OCI-LY7 (cell line): ENCODE measurements at regions not wholly inside any gene's neighbourhood (a gene's known extent, or its start where the extent isn't known, plus 50 kb on each side); places are given as distances from the start of the nearest gene placed in this dataset.
"Not testable (repeated sequence)": the region's sequence is repeated elsewhere in the genome, so short reads cannot be mapped to it uniquely, and the experiment has no call there.

Experiments
- EZH2phosphoT487 ChIP-seq: fragments of 200-600 bp; sonication (generic); IDR thresholded peaks from 2 replicates; pipeline ENCODE4 v1.6.1; 2018; ENCODE audit warnings: low read depth, borderline replicate concordance, mild to moderate bottlenecking, mixed run types, antibody characterized with exemption, low read length, moderate library complexity, mixed read lengths
- TF ChIP-seq, protein P1 (sequence below): fragments of 200-600 bp; sonication (generic); conservative IDR thresholded peaks from 2 replicates; pipeline ENCODE4 v1.5.1; 2014; ENCODE audit warnings: mild to moderate bottlenecking, antibody characterized with exemption, low read length, moderate library complexity, mixed read lengths

DNA sequence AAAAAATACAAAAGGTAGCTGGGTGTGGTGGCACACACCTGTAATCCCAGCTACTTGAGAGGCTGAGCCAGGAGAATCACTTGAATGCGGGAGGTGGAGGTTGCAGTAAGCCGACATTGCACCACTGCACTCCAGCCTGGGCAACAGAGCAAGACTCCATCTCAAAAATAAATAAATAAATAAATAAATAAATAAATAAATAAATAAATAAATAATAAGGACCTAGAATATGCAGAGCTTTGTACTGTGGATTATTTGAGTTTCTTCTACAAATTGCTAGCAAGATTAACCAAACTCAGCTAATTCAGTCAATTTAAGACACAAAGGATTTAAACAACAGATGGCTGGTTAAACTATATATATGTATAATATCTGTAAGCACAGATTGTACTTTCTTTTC is 322.5 kb upstream of the ARPP21 start:
- TF ChIP-seq, protein P1, sequence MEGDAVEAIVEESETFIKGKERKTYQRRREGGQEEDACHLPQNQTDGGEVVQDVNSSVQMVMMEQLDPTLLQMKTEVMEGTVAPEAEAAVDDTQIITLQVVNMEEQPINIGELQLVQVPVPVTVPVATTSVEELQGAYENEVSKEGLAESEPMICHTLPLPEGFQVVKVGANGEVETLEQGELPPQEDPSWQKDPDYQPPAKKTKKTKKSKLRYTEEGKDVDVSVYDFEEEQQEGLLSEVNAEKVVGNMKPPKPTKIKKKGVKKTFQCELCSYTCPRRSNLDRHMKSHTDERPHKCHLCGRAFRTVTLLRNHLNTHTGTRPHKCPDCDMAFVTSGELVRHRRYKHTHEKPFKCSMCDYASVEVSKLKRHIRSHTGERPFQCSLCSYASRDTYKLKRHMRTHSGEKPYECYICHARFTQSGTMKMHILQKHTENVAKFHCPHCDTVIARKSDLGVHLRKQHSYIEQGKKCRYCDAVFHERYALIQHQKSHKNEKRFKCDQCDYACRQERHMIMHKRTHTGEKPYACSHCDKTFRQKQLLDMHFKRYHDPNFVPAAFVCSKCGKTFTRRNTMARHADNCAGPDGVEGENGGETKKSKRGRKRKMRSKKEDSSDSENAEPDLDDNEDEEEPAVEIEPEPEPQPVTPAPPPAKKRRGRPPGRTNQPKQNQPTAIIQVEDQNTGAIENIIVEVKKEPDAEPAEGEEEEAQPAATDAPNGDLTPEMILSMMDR, result not testable (repeated sequence)
- not testable (repeated sequence) for TF ChIP-seq EZH2phosphoT487
